Effector memory CD4-positive, alpha-beta T cell (primary cell): ENCODE measurements at regions not wholly inside any gene's neighbourhood (a gene's known extent, or its start where the extent isn't known, plus 50 kb on each side); places are given as distances from the start of the nearest gene placed in this dataset.
"Not testable (repeated sequence)": the region's sequence is repeated elsewhere in the genome, so short reads cannot be mapped to it uniquely, and the experiment has no call there.

Experiments
- DNase-seq, 3 donors: peaks; one replicate each; pipeline ENCODE4 v3.0.0-alpha.2; 2020
- H3K27ac ChIP-seq: 2 replicates; pipeline ENCODE4 v1.7.0; 2013; ENCODE audit warnings: mild to moderate bottlenecking, low read length, moderate library complexity; ENCODE audit not compliant: insufficient read depth, poor library complexity, severe bottlenecking
- H3K27me3 ChIP-seq: replicated peaks from 2 replicates; pipeline ENCODE4 v1.7.0; 2013; ENCODE audit warnings: mild to moderate bottlenecking, low read length; ENCODE audit not compliant: insufficient read depth, control insufficient read depth, poor library complexity, severe bottlenecking
- H3K36me3 ChIP-seq: 2 replicates; pipeline ENCODE4 v1.7.0; 2013; ENCODE audit warnings: mild to moderate bottlenecking, low read length, moderate library complexity; ENCODE audit not compliant: control insufficient read depth, insufficient read depth
- H3K4me1 ChIP-seq: 2 replicates; pipeline ENCODE4 v1.7.0; 2013; ENCODE audit warnings: low read length, mild to moderate bottlenecking; ENCODE audit not compliant: control insufficient read depth, insufficient read depth, poor library complexity, severe bottlenecking
- H3K4me3 ChIP-seq: 2 replicates; pipeline ENCODE4 v1.7.0; 2013; ENCODE audit warnings: low read length, low read depth, mild to moderate bottlenecking; ENCODE audit not compliant: insufficient read depth, poor library complexity, severe bottlenecking
- H3K9me3 ChIP-seq: 2 replicates; pipeline ENCODE4 v1.7.0; 2013; ENCODE audit warnings: mild to moderate bottlenecking, low read length, moderate library complexity; ENCODE audit not compliant: control insufficient read depth

DNA sequence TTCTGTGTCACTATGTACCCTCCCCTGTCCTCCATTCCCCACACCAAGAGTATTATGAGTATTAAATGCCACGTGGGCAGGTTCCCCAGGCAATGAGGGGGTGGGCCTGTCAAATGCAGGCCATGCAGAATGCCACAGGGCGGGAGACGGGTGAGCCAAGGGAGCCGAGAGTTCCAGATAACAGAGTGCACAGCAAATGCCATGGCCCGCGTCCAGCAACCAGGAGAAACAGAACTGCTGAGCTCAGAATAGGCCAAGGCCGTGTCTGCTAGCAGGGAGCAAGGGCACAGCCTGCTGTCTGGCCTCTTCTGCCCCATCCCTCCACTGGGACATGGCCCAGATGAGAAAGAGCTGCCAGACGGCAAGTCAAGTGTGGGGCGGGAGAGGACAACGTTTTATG is 64.4 kb upstream of the PLGLB2 start:
- H3K27me3 ChIP-seq, H3K4me1 ChIP-seq, H3K9me3 ChIP-seq, H3K36me3 ChIP-seq, H3K27ac ChIP-seq, H3K4me3 ChIP-seq, DNase-seq: not testable (repeated sequence)

DNA sequence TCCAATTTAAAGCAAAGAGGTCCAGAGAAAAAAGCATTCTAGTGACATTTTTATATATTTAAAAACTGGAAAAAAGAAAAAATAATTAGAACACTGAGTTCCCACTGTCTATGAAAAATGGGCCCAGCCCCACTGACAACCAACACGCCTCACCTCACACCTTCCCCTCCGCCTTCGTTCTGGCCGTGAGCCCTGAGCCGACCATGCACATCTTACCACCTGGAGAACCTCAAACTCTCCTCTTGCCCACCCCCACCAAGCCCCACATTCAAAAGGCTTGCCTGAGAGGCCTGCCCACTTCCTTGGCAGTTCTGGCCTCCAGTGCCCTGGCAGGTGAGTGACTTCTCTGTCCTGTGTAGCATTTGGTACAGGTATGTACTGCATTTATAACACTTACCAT is 63.9 kb upstream of the PLGLB2 start:
- H3K4me3 ChIP-seq, DNase-seq: not testable (repeated sequence)

DNA sequence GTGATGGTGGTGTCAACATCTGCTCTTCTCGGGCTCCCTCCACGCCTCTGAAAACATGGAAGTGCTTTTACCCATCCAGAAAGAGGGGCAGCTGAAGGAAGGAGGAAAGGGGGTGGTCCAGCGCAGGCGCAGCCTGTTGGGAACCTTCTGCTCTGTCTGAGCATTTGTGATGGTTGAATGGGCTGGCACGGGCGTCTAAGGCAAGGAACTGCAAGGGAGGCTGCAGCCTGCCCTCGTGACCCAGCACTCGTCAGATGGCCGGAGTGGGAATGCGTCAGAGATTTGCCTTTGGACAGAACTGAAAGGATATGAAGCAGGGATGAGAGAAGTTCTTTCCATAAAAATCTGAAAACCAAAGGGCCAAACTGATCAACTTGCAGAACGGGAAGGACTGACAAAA is 62.3 kb upstream of the PLGLB2 start:
- not testable (repeated sequence) for H3K4me3 ChIP-seq, H3K36me3 ChIP-seq, DNase-seq, H3K27me3 ChIP-seq, H3K27ac ChIP-seq, H3K4me1 ChIP-seq, H3K9me3 ChIP-seq

More for the DNA sequence above, 63.9 kb upstream of the PLGLB2 start:
- H3K4me1 ChIP-seq, H3K9me3 ChIP-seq, H3K36me3 ChIP-seq, H3K27ac ChIP-seq, H3K27me3 ChIP-seq: not testable (repeated sequence)

DNA sequence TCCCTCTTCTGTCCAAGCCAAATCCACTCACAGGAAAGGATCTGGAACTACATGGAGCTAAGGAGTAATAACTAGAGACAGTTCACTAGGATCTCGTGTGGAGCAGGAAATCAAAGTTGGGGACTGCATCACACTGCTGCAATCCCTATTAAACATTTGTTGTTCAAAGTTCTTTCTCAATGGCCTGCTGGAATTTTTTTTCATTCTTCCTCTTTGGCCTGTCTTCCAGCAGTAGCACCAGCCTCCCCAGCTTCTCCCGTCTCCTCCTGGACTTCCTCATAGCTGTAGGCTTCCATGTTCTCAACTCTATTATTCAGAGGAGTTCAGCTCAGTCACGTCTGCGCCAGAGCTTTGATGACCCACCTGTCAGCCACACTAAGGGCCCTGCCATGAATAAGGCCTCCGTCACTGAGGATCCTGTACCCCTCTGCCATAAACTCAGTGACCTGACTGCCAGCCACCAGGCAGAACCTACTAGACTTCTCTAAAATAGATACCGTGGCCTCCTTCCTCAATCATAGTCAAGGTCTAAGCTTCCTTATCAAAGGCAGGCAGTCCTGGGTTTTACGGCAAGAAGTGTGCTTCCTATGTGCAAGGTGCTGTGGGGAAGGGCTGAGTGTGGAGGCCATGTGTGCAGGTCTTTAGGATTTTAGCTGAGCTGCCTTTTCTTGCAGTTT is 60.9 kb upstream of the PLGLB2 start:
- not testable (repeated sequence) for H3K36me3 ChIP-seq, H3K27ac ChIP-seq, H3K4me1 ChIP-seq, H3K9me3 ChIP-seq, DNase-seq, H3K4me3 ChIP-seq, H3K27me3 ChIP-seq

DNA sequence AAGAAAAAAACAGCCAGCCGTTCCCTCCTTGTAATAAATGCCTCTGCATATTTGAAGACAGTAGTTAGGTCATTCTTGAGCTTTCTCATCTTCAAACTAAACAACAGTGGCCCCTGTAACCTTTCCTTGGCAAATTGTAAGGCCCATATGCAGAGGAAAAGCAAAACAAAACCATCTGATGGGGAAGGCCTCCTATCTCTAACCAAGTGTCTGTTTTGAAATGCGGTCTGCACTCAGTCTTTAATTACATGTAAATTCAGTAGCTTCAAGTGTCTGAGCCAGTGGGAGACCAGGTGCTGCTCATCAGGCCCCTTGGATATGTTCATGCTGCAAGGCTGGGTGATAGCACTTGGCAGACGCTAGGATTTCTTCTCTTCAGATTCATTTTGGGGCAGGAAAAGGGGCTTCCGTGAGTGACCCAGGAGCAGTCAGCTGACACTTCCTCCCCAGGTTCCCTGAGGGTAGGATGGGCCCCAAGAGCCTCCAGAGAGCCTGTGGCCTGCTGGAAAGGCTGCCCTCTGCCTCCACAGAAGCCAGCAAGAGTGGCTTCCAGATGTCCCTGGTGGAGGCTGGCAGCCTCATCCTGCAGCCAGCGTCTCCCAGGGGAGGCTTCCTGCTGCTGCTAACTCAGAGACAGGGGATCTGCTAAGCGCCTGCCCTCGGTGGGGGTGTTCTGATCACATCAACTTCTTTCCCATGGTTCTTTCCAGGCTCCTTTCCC is 60.2 kb upstream of the PLGLB2 start:
- not testable (repeated sequence) for H3K4me3 ChIP-seq, DNase-seq, H3K27me3 ChIP-seq, H3K27ac ChIP-seq, H3K36me3 ChIP-seq, H3K9me3 ChIP-seq, H3K4me1 ChIP-seq

DNA sequence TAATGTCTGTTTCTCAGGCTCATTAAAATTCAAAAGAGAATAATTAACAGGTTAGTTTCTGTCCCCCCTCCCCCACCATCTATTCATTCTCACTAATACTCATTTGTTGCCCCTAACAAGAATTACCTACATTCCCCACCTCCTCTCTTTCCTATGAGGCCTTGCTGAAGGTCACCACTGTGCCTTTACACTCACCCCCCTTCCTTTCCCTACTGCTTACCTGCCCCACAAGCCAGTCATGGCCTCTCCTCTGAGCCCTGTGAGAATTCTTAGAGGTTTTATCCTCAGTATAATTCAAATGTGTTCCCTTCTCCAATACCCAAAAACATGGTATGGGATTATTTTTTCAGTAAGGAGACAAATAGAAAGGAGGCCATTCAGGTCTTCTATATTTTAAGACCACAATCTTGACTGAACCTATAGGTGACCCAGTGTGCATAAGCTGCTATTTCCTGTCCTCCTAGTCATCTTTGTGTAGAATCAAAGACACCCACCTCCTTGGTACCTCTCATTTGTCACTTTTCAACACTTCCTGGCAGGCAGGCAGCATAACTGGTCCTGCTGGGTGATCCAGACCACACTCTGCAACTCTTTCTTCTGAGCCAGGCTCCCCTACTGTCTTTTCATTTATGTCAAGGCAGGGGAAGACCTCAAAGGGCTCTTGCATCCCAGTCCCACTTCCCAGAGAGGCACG is 55.8 kb upstream of the PLGLB2 start:
- H3K9me3 ChIP-seq, H3K36me3 ChIP-seq, DNase-seq, H3K27me3 ChIP-seq, H3K4me1 ChIP-seq, H3K4me3 ChIP-seq, H3K27ac ChIP-seq: not testable (repeated sequence)

DNA sequence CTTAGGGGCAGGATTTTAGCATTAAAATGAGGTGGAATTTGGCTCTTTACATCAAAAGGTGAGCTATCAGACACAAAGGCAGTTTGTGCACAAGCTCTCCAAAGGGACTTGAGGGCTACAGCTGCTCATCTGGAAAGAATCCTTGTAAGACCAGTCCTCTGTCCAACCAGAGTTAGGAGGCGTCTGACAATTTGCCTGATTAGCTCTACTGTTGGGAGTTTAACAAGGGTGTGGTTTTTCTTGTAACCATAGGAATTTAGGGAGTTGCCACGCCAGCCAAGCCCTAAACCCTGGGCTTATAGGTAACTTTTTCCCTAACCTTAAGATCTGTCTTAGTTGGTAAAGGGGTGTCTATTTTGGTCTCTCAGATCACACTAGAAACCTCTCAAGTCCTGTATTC is 55.0 kb upstream of the PLGLB2 start:
- not testable (repeated sequence) for H3K27me3 ChIP-seq, DNase-seq, H3K9me3 ChIP-seq, H3K4me1 ChIP-seq, H3K27ac ChIP-seq, H3K36me3 ChIP-seq, H3K4me3 ChIP-seq

DNA sequence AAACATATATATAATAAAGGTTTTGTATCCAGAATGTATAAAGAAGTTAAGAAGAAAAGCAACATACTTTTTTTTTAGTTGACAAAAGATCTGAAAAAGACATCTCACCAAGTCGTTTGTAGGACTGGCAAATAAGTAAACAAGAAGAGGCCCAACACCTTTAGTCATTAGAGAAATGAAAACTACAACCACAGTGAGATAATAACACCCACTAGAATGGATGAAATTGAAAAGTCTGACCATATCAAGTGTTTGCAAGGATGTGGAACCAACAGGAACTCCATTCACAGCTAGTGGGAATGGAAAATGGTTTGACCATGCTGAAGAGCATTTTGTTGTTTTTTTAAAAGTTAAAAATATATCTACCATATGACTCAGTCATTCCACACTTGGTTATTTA is 54.0 kb upstream of the PLGLB2 start:
- not testable (repeated sequence) for H3K4me3 ChIP-seq, H3K27me3 ChIP-seq, DNase-seq, H3K27ac ChIP-seq, H3K9me3 ChIP-seq, H3K36me3 ChIP-seq, H3K4me1 ChIP-seq

DNA sequence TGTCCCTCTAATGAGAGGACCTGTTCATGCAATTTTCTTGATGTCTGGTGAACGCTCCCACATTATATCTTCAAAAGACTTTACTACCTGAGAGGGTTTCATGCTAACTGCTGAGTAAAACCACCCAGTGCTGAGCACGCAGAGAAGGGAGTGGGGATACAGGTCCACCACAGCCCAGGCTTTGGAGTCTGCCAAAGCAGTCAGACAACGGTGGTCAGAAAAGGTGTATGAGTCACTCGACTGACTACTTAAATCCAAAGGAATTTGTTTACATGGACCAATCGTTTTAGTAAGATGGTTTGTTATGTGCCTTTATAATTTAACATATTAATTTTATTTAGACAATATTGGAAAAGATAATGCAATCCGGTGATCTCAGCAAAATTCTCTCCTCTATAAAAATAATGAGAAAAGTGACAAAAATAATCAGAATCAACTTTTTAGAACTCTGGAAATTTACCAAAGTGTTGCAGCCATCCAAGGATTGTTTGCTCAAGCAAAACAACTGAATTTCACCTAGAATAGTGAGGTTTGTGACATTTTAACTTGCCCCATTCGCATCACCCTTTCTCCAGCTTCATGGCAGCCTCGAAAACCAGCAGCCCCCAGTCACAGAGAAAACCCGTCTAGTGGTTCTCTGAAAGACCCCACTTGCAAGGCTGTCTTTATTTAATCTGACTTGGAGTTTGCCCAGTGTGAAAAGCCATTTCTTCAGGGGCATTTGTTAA is 52.1 kb upstream of the PLGLB2 start:
- H3K27ac ChIP-seq, H3K27me3 ChIP-seq, DNase-seq, H3K4me3 ChIP-seq, H3K36me3 ChIP-seq, H3K4me1 ChIP-seq, H3K9me3 ChIP-seq: not testable (repeated sequence)
